OCI-LY3 (cell line): ENCODE measurements at regions not wholly inside any gene's neighbourhood (a gene's known extent, or its start where the extent isn't known, plus 50 kb on each side); places are given as distances from the start of the nearest gene placed in this dataset.

ENCODE experiments used
- EZH2phosphoT487 ChIP-seq: fragments of 200-600 bp; shearing (Covaris generic); IDR thresholded peaks from 2 replicates; pipeline ENCODE4 v1.6.1; 2018; ENCODE audit warnings: antibody characterized with exemption, mixed run types, low read depth
- TF ChIP-seq, protein P1 (sequence below): fragments of 200-600, 300-600 bp; sonication (generic); IDR thresholded peaks from 2 replicates; pipeline ENCODE4 v1.5.1; 2014; ENCODE audit warnings: antibody characterized with exemption, low read length, low read depth

GRCh38 chr3:72274493-72275330 lies 489.8 kb upstream of the PROK2 start:
- TF ChIP-seq, protein P1, sequence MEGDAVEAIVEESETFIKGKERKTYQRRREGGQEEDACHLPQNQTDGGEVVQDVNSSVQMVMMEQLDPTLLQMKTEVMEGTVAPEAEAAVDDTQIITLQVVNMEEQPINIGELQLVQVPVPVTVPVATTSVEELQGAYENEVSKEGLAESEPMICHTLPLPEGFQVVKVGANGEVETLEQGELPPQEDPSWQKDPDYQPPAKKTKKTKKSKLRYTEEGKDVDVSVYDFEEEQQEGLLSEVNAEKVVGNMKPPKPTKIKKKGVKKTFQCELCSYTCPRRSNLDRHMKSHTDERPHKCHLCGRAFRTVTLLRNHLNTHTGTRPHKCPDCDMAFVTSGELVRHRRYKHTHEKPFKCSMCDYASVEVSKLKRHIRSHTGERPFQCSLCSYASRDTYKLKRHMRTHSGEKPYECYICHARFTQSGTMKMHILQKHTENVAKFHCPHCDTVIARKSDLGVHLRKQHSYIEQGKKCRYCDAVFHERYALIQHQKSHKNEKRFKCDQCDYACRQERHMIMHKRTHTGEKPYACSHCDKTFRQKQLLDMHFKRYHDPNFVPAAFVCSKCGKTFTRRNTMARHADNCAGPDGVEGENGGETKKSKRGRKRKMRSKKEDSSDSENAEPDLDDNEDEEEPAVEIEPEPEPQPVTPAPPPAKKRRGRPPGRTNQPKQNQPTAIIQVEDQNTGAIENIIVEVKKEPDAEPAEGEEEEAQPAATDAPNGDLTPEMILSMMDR: no peak
- no peak for TF ChIP-seq EZH2phosphoT487
